ENCODE measurements at regions not wholly inside any gene's neighbourhood (a gene's known extent, or its start where the extent isn't known, plus 50 kb on each side); places are given as distances from the start of the nearest gene placed in this dataset.

DNA sequence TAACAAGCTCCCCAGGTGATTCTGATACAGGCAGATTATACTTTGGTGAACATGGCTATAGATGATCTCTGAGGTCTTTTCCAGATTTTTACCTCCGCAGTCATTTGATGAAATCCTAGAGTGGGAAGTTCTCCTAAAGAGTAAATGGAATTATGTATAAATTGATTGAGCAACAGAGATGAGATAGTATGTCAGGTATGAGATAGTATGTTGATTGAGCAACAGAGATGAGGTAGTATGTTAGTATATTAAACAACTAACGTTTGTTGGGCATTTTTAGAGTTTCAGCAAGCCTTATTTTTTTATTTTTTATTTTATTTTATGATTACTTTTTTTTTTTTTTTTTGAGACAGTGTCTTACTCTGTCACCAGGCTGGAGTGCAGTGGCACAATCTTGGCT lies 265.0 kb upstream of the SOX2 start:
- TF ChIP-seq CTCF (conservative IDR thresholded peaks at IDR 0.05; ENCODE audit: low read depth in 2 of 2) (no peak), EZH2 (IDR thresholded peaks at IDR 0.05; ENCODE audit: low read depth, unreplicated experiment) (no peak), POLR2AphosphoS5 (IDR thresholded peaks at IDR 0.05; ENCODE audit: low read depth) (no peak), CREB1 (CRISPR knock-in tag; IDR thresholded peaks at IDR 0.05; ENCODE audit: low read depth) (no peak)
- TF ChIP-seq, protein P1, sequence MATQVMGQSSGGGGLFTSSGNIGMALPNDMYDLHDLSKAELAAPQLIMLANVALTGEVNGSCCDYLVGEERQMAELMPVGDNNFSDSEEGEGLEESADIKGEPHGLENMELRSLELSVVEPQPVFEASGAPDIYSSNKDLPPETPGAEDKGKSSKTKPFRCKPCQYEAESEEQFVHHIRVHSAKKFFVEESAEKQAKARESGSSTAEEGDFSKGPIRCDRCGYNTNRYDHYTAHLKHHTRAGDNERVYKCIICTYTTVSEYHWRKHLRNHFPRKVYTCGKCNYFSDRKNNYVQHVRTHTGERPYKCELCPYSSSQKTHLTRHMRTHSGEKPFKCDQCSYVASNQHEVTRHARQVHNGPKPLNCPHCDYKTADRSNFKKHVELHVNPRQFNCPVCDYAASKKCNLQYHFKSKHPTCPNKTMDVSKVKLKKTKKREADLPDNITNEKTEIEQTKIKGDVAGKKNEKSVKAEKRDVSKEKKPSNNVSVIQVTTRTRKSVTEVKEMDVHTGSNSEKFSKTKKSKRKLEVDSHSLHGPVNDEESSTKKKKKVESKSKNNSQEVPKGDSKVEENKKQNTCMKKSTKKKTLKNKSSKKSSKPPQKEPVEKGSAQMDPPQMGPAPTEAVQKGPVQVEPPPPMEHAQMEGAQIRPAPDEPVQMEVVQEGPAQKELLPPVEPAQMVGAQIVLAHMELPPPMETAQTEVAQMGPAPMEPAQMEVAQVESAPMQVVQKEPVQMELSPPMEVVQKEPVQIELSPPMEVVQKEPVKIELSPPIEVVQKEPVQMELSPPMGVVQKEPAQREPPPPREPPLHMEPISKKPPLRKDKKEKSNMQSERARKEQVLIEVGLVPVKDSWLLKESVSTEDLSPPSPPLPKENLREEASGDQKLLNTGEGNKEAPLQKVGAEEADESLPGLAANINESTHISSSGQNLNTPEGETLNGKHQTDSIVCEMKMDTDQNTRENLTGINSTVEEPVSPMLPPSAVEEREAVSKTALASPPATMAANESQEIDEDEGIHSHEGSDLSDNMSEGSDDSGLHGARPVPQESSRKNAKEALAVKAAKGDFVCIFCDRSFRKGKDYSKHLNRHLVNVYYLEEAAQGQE (IDR thresholded peaks at IDR 0.05; ENCODE audit: unreplicated experiment): no peak

Measured in GM23338 (cell line).